ENCODE measurements at regions not wholly inside any gene's neighbourhood (a gene's known extent, or its start where the extent isn't known, plus 50 kb on each side); places are given as distances from the start of the nearest gene placed in this dataset.

- TF ChIP-seq CTCF (IDR thresholded peaks at IDR 0.05; ENCODE audit: low read depth, low read length): no peak
- no peak overlapping the region for H3K4me3 ChIP-seq (ENCODE audit: low read depth, low read length)
These were observed 112.0 kb upstream of the CCN2 start for GRCh38 chr6:132063204-132063603.

DNA sequence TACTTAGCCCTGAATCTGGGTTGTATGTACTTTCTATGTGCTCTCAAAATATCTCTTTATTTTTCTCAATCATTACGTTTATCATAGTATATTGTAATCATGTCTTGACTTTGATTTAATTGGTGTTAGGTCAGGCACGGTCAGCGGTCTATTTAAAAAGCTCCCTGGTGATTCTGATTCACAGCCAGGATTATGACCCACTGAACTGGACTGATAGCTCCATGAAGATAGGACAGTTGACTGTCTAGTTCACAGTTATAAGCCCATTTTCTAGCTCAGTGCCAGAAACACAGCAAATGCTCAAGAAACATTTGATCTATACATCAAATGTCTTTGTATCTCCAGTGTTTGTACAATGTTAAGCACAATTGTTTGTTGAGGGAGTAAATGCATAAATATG is 111.5 kb upstream of the CCN2 start:
- no peak for TF ChIP-seq CTCF (IDR thresholded peaks at IDR 0.05; ENCODE audit: low read depth, low read length)

GRCh38 chr6:132061381-132061780 is 110.2 kb upstream of the CCN2 start:
- no peak for TF ChIP-seq CTCF (IDR thresholded peaks at IDR 0.05; ENCODE audit: low read depth, low read length)

More for the DNA sequence above, 111.5 kb upstream of the CCN2 start:
- H3K4me3 ChIP-seq (ENCODE audit: low read depth, low read length): no peak overlapping the region

DNA sequence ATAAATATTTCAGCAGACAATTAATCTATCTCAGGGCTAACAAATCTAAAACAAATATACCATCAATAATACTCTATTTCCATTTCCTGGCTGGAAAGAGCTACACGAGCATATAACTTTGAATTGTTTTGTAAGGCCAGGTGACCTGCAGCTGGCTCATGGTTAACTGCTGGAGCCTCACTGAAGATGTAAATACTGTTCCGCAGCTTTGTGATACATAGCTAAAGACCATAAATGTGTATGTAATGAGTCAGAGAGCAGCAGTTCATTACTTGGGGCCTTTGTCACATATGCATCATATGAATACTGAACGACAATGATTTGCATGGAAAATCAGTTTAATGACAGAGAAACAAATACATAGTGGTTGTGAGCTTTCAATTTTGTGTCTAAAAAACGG is 109.4 kb upstream of the CCN2 start:
- TF ChIP-seq CTCF (IDR thresholded peaks at IDR 0.05; ENCODE audit: low read depth, low read length): no peak

More at GRCh38 chr6:132061381-132061780, 110.2 kb upstream of the CCN2 start:
- no peak overlapping the region for H3K4me3 ChIP-seq (ENCODE audit: low read depth, low read length)

GRCh38 chr6:132058975-132059374 is 107.8 kb upstream of the CCN2 start:
- no peak overlapping the region for H3K4me3 ChIP-seq (ENCODE audit: low read depth, low read length)
- TF ChIP-seq CTCF (IDR thresholded peaks at IDR 0.05; ENCODE audit: low read depth, low read length): no peak

More for the DNA sequence above, 109.4 kb upstream of the CCN2 start:
- H3K4me3 ChIP-seq (ENCODE audit: low read depth, low read length): no peak overlapping the region

GRCh38 chr6:132054525-132054924 is 103.4 kb upstream of the CCN2 start:
- no peak for TF ChIP-seq CTCF (IDR thresholded peaks at IDR 0.05; ENCODE audit: low read depth, low read length)
- H3K4me3 ChIP-seq (ENCODE audit: low read depth, low read length): no peak overlapping the region

DNA sequence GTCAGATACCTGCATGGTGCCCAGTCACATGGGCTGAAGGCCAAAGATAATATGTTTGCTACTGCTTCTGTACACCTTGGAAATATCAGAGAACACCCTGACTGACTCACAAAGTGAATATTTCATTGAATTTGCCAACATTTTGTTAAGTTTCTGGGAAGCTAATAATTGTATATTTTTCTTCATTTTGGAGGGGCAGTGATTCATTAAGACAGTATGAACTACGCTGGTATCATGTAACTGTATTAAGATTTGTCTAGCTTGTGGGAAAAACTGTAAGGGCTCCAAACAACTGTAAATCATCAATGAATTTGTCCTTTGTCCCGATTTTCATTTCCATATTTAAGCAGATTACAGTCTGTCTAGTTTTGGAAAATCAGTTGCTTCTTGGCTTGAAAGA is 102.3 kb upstream of the CCN2 start:
- no peak overlapping the region for H3K4me3 ChIP-seq (ENCODE audit: low read depth, low read length)
- TF ChIP-seq CTCF (IDR thresholded peaks at IDR 0.05; ENCODE audit: low read depth, low read length): no peak

Data from WI38 (cell line).